IPS-15b (cell line): ENCODE measurements at regions not wholly inside any gene's neighbourhood (a gene's known extent, or its start where the extent isn't known, plus 50 kb on each side); places are given as distances from the start of the nearest gene placed in this dataset.

Experiments
- H3K27me3 ChIP-seq: one replicate; pipeline ENCODE4 v1.6.1; 2013; ENCODE audit warnings: low read length; ENCODE audit not compliant: control insufficient read depth, insufficient read depth
- H3K36me3 ChIP-seq: one replicate; pipeline ENCODE4 v1.6.1; 2013; ENCODE audit warnings: low read length; ENCODE audit not compliant: control insufficient read depth, insufficient read depth
- H3K4me1 ChIP-seq: one replicate; pipeline ENCODE4 v1.6.1; 2013; ENCODE audit warnings: mild to moderate bottlenecking, low read length; ENCODE audit not compliant: control insufficient read depth, insufficient read depth
- H3K4me3 ChIP-seq: one replicate; pipeline ENCODE4 v1.5.1; 2013; ENCODE audit warnings: low read depth, low read length
- H3K9ac ChIP-seq: one replicate; pipeline ENCODE4 v1.6.1; 2013; ENCODE audit warnings: low read depth, mild to moderate bottlenecking, low read length
- H3K9me3 ChIP-seq: one replicate; pipeline ENCODE4 v1.6.1; 2013; ENCODE audit warnings: mild to moderate bottlenecking, low read length; ENCODE audit not compliant: control insufficient read depth, insufficient read depth

GRCh38 chr2:62343206-62343605 is 147.3 kb downstream of the B3GNT2 start:
- Histone ChIP-seq H3K4me3 (no peak overlapping the region), H3K9me3 (no peaks in the 10 kb centered on the region), H3K4me1 (no peaks in the 10 kb centered on the region), H3K27me3 (no peaks in the 10 kb centered on the region), H3K9ac (no peak overlapping the region), H3K36me3 (no peaks in the 10 kb centered on the region)

GRCh38 chr2:62340994-62341484 is 145.1 kb downstream of the B3GNT2 start:
- no peak overlapping the region for H3K9ac ChIP-seq
- H3K27me3 ChIP-seq = no peaks in the 10 kb centered on the region
- no peaks in the 10 kb centered on the region for H3K9me3 ChIP-seq
- no peak overlapping the region for H3K4me3 ChIP-seq
- H3K4me1 ChIP-seq = no peaks in the 10 kb centered on the region
- no peaks in the 10 kb centered on the region for H3K36me3 ChIP-seq

DNA sequence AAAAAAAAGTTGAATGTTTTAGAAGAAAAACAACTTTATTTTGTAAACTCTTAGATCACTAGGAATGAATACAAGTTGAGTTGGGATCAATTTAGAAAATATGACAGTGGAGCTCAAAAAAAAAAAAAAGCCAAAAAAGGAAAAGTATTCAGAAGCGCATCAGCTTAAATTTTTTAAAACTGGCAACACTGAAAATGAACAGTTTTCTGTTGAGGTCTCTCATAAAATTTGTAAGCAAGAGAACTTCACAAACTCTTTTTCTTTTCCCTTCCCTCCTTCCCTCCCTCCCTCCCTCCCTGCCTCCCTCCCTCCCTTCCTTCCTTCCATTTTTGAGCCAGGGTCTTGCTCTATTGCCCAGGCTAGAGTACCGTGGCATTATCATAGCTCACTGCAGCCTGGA is 143.9 kb downstream of the B3GNT2 start:
- H3K4me3 ChIP-seq = no peak overlapping the region
- H3K9me3 ChIP-seq = no peaks in the 10 kb centered on the region
- H3K9ac ChIP-seq = no peak overlapping the region
- H3K27me3 ChIP-seq = no peaks in the 10 kb centered on the region
- no peaks in the 10 kb centered on the region for H3K36me3 ChIP-seq
- no peaks in the 10 kb centered on the region for H3K4me1 ChIP-seq

DNA sequence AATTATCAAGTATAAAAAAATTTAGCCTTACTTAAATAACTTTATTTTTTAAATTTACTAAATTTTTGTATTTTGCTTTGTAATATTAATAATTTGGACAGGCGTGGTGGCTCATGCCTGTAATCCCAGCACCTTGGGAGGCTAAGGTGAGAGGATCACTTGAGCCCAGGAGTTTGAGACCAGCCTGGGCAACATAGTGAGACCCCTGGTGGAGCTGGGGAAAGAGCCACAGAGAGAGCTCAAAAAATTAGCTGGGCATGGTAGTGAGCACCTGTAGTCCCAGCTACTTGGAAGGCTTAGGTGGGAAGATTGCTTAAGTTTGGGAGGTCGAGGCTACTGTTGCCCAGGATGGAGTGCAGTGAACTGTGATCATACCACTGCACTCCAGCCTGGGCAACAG is 143.5 kb downstream of the B3GNT2 start:
- Histone ChIP-seq H3K4me3 (no peak overlapping the region), H3K4me1 (no peaks in the 10 kb centered on the region), H3K9ac (no peak overlapping the region), H3K27me3 (no peaks in the 10 kb centered on the region), H3K36me3 (no peaks in the 10 kb centered on the region), H3K9me3 (no peaks in the 10 kb centered on the region)

- Histone ChIP-seq H3K4me1 (no peaks in the 10 kb centered on the region), H3K27me3 (no peaks in the 10 kb centered on the region), H3K9me3 (no peaks in the 10 kb centered on the region), H3K36me3 (no peaks in the 10 kb centered on the region), H3K4me3 (no peak overlapping the region), H3K9ac (no peak overlapping the region)
These were observed 142.2 kb downstream of the B3GNT2 start for GRCh38 chr2:62338111-62338510.

- Histone ChIP-seq H3K4me1 (no peaks in the 10 kb centered on the region), H3K36me3 (no peaks in the 10 kb centered on the region), H3K27me3 (no peaks in the 10 kb centered on the region), H3K4me3 (no peak overlapping the region), H3K9me3 (no peaks in the 10 kb centered on the region), H3K9ac (no peak overlapping the region)
These were observed 141.5 kb downstream of the B3GNT2 start for GRCh38 chr2:62337403-62337802.

DNA sequence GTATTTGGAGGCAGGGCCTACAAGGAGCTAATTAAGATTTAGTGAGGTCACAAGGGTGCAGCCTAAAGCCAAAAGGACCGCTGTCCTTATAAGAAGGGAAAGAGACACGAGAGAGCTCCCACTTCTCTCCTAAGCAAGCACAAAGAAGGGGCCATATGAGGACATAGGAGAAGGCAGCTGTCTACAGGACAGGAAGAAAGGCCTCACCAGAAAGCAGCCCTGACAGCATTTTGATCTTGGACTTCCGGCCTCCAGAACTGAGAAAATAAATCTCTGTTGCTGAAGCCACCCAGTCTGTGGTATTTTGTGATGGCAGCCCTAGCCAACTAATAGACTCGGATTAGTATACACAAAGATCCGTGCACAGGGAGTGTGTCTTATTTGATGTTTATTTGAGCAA is 139.7 kb downstream of the B3GNT2 start:
- Histone ChIP-seq H3K9ac (no peak overlapping the region), H3K27me3 (no peaks in the 10 kb centered on the region), H3K9me3 (no peaks in the 10 kb centered on the region), H3K36me3 (no peaks in the 10 kb centered on the region), H3K4me1 (no peaks in the 10 kb centered on the region), H3K4me3 (no peak overlapping the region)

DNA sequence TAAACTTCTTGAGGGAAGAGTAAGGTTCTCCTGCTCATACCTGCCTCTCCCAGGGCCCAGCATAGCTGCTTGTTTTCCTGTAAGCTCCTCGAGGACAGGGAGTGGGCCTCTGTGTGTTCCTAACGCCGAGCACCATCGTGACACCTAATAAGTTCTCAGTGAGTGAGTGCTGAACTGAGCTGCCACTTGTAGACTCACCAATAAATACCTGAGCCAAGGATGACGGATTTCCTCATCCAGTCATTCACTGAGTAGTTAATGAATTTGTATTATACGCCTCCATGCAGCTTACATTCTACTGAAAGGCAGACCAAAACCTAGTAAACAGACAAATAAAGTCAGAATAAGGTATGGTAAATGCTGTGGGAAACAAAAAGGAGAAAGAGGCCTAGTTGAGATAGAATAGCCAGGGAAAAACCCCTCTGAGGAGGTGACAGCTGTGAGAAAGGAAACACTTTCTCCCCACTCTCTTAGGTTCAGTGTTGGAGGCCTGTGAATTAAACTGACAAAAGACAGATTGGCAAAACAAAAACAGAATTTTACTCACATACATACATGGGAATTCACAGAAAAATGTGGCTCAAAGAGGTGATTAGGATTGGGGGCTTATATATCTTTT is 138.6 kb downstream of the B3GNT2 start:
- Histone ChIP-seq H3K4me3 (no peak overlapping the region), H3K36me3 (no peaks in the 10 kb centered on the region), H3K4me1 (peaks cover 4% of the 10 kb centered on the region), H3K9me3 (no peaks in the 10 kb centered on the region), H3K9ac (no peak overlapping the region), H3K27me3 (no peaks in the 10 kb centered on the region)

- no peak overlapping the region for H3K9ac ChIP-seq
- no peak overlapping the region for H3K4me3 ChIP-seq
- peaks cover 5% of the 10 kb centered on the region for H3K4me1 ChIP-seq
- H3K27me3 ChIP-seq = no peaks in the 10 kb centered on the region
- H3K36me3 ChIP-seq = no peaks in the 10 kb centered on the region
- no peaks in the 10 kb centered on the region for H3K9me3 ChIP-seq
These were observed 138.1 kb downstream of the B3GNT2 start for GRCh38 chr2:62334009-62334408.

DNA sequence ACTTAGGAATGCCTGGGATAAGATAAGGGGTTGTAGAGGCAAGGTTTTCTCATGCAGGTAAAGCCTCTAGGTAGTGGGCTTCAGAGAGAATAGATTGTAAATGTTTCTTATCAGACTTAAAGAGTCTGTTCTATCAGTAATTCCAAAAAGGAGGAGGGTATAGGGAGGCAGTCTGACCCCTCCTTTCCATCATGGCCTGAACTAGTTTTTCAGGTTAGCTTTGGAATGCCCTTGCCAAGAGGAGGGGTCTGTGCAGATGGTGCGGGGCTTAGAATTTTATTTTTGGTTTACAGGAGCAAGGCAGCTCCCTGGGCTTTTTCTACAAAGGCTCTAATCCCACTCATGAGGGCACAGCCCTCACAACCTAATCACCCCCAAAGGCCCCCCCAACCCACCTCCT is 135.0 kb downstream of the B3GNT2 start:
- H3K4me3 ChIP-seq = no peak overlapping the region
- H3K27me3 ChIP-seq = no peaks in the 10 kb centered on the region
- no peaks in the 10 kb centered on the region for H3K36me3 ChIP-seq
- no peak overlapping the region for H3K9ac ChIP-seq
- H3K9me3 ChIP-seq = peaks cover 5% of the 10 kb centered on the region
- peaks cover 7% of the 10 kb centered on the region for H3K4me1 ChIP-seq

- H3K4me3 ChIP-seq = no peak overlapping the region
- H3K4me1 ChIP-seq = peaks cover 7% of the 10 kb centered on the region
- H3K9me3 ChIP-seq = peaks cover 14% of the 10 kb centered on the region
- H3K36me3 ChIP-seq = no peaks in the 10 kb centered on the region
- no peak overlapping the region for H3K9ac ChIP-seq
- H3K27me3 ChIP-seq = no peaks in the 10 kb centered on the region
These were observed 133.9 kb downstream of the B3GNT2 start for GRCh38 chr2:62329797-62330196.

DNA sequence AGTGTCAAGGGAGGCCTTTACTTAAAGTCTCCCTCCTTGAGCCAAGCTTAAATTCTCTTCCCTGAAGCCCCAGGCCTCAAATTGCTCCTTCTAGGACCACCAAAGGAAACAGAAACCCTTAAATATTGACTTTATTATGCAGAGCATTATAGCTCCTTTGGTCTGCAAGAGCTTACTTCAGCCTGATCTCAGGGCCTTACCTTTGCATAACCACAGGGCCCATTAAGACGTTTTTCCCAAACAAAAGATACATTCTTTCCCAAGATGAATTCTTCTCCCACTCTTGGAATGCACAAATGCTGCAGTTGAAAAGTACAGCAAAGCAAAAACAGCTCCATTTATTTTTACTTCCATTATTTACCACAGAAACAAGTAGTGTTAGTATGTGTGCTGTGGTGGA is 130.8 kb downstream of the B3GNT2 start:
- Histone ChIP-seq H3K4me1 (peaks cover 11% of the 10 kb centered on the region), H3K9me3 (peaks cover 14% of the 10 kb centered on the region), H3K36me3 (no peaks in the 10 kb centered on the region), H3K27me3 (no peaks in the 10 kb centered on the region), H3K4me3 (no peak overlapping the region), H3K9ac (no peak overlapping the region)
